ENCODE measurements at regions not wholly inside any gene's neighbourhood (a gene's known extent, or its start where the extent isn't known, plus 50 kb on each side); places are given as distances from the start of the nearest gene placed in this dataset.
"Not testable (repeated sequence)": the region's sequence is repeated elsewhere in the genome, so short reads cannot be mapped to it uniquely, and the experiment has no call there.

GRCh38 chr18:22705328-22705727 is 227.8 kb upstream of the RBBP8 start:
- peaks cover 13% of the 10 kb centered on the region for H3K4me1 ChIP-seq
- no peaks in the 10 kb centered on the region for H3K36me3 ChIP-seq
- H3K4me3 ChIP-seq, result no peak overlapping the region
- no peaks in the 10 kb centered on the region for H3K9me3 ChIP-seq
- DNase-seq, result no peak
- H3K27ac ChIP-seq, result no peak overlapping the region
- peak in 1 of 2 donors; percentile 51 for ATAC-seq
- TF ChIP-seq CTCF (IDR thresholded peaks at IDR 0.05), result no peak
- H3K27me3 ChIP-seq (ENCODE audit: low read depth), result no peaks in the 10 kb centered on the region
- intact Hi-C loops (cut with DNase I), result no loop called here

- H3K36me3 ChIP-seq; H3K9me3 ChIP-seq; H3K27ac ChIP-seq; H3K4me3 ChIP-seq; ATAC-seq; intact Hi-C loops (cut with DNase I); H3K27me3 ChIP-seq (ENCODE audit: low read depth); DNase-seq: not testable (repeated sequence)
- H3K4me1 ChIP-seq, result peaks cover 17% of the 10 kb centered on the region
These were observed 227.1 kb upstream of the RBBP8 start for GRCh38 chr18:22706025-22706424.

GRCh38 chr18:22709288-22710060 is 223.7 kb upstream of the RBBP8 start:
- peaks cover 16% of the 10 kb centered on the region for H3K4me1 ChIP-seq
- intact Hi-C loops (cut with DNase I), result no loop called here
- H3K27ac ChIP-seq, result no peak overlapping the region
- no peak for TF ChIP-seq CTCF (IDR thresholded peaks at IDR 0.05)
- H3K9me3 ChIP-seq, result no peaks in the 10 kb centered on the region
- H3K4me3 ChIP-seq, result no peak overlapping the region
- no peak for DNase-seq
- H3K36me3 ChIP-seq, result no peaks in the 10 kb centered on the region
- ATAC-seq, result no peak
- H3K27me3 ChIP-seq (ENCODE audit: low read depth), result no peaks in the 10 kb centered on the region

GRCh38 chr18:22710673-22711191 is 222.4 kb upstream of the RBBP8 start:
- H3K27ac ChIP-seq, result peak overlapping the region; percentile 81
- H3K4me1 ChIP-seq, result peaks cover 9% of the 10 kb centered on the region
- H3K27me3 ChIP-seq (ENCODE audit: low read depth), result no peaks in the 10 kb centered on the region
- no peaks in the 10 kb centered on the region for H3K9me3 ChIP-seq
- intact Hi-C loops (cut with DNase I), result no loop called here
- H3K36me3 ChIP-seq, result no peaks in the 10 kb centered on the region
- peak overlapping the region; percentile 53 for H3K4me3 ChIP-seq
- TF ChIP-seq CTCF (IDR thresholded peaks at IDR 0.05), result no peak
- DNase-seq (no peak), ATAC-seq (peak in 1 of 2 donors; percentile 53)

- H3K4me1 ChIP-seq, result peaks cover 9% of the 10 kb centered on the region
- no peak for TF ChIP-seq CTCF (IDR thresholded peaks at IDR 0.05)
- no peaks in the 10 kb centered on the region for H3K9me3 ChIP-seq
- H3K4me3 ChIP-seq, result peak overlapping the region; percentile 53
- intact Hi-C loops (cut with DNase I), result no loop called here
- H3K27me3 ChIP-seq (ENCODE audit: low read depth), result no peaks in the 10 kb centered on the region
- ATAC-seq (peak; percentile 69 to 88), DNase-seq (no peak)
- H3K27ac ChIP-seq, result peak overlapping the region; percentile 81
- no peaks in the 10 kb centered on the region for H3K36me3 ChIP-seq
These were observed 221.9 kb upstream of the RBBP8 start for GRCh38 chr18:22711192-22711685.

- intact Hi-C loops (cut with DNase I), result no loop called here
- Histone ChIP-seq H3K27ac (no peak overlapping the region), H3K36me3 (no peaks in the 10 kb centered on the region), H3K27me3 (ENCODE audit: low read depth) (no peaks in the 10 kb centered on the region), H3K4me3 (no peak overlapping the region), H3K9me3 (no peaks in the 10 kb centered on the region), H3K4me1 (peaks cover 9% of the 10 kb centered on the region)
- ATAC-seq, result no peak
- no peak for DNase-seq
- TF ChIP-seq CTCF (IDR thresholded peaks at IDR 0.05), result no peak
These were observed 219.6 kb upstream of the RBBP8 start for GRCh38 chr18:22713511-22713910.

GRCh38 chr18:22717536-22717935 is 215.6 kb upstream of the RBBP8 start:
- H3K27me3 ChIP-seq (ENCODE audit: low read depth); DNase-seq; intact Hi-C loops (cut with DNase I); ATAC-seq; H3K9me3 ChIP-seq; H3K4me3 ChIP-seq; H3K36me3 ChIP-seq; H3K4me1 ChIP-seq; H3K27ac ChIP-seq: not testable (repeated sequence)
